Activated B cell treated with CpG ODN at 0.5 μM for 24 hours (primary cell): ENCODE measurements at regions not wholly inside any gene's neighbourhood (a gene's known extent, or its start where the extent isn't known, plus 50 kb on each side); places are given as distances from the start of the nearest gene placed in this dataset.

Experiments
- ATAC-seq: fragments of 200-7000 bp; cut with Tn5 transposase; one replicate; pipeline ENCODE4 v1.10.0; 2021; ENCODE audit warnings: low read depth, mild to moderate bottlenecking, moderate library complexity
- CTCF ChIA-PET: fragments of 350-600 bp; sonication (Branson Sonifier 250); formaldehyde crosslinking; loops from one replicate; lab custom pipeline; 2021; ENCODE audit warnings: antibody characterized with exemption; lab: Charles Lee
- POLR2A ChIA-PET: fragments of 350-600 bp; sonication (Branson Sonifier 250); formaldehyde crosslinking; loops from one replicate; lab custom pipeline; 2021; ENCODE audit warnings: antibody characterized with exemption; lab: Charles Lee
- DNase-seq: peaks from one replicate; pipeline ENCODE4 v3.0.0; 2022
- H3K27ac Mint-ChIP-seq: one replicate; pipeline ENCODE4 v1.8.0; 2020; ENCODE audit warnings: mixed read lengths
- H3K27me3 Mint-ChIP-seq: one replicate; pipeline ENCODE4 v1.8.0; 2021; ENCODE audit warnings: mixed read lengths
- H3K36me3 Mint-ChIP-seq: one replicate; pipeline ENCODE4 v1.8.0; 2021; ENCODE audit warnings: low read depth, mixed read lengths
- H3K4me1 Mint-ChIP-seq: one replicate; pipeline ENCODE4 v1.8.0; 2021; ENCODE audit warnings: mixed read lengths
- H3K4me3 Mint-ChIP-seq: one replicate; pipeline ENCODE4 v1.8.0; 2020; ENCODE audit warnings: mild to moderate bottlenecking, mixed read lengths
- H3K9me3 Mint-ChIP-seq: one replicate; pipeline ENCODE4 v1.8.0; 2020; ENCODE audit warnings: mixed read lengths
- CTCF ChIP-seq: fragments of 200-600 bp; IDR thresholded peaks from one replicate; pipeline ENCODE4 v1.8.0; 2022; ENCODE audit warnings: antibody characterized with exemption, mild to moderate bottlenecking
- intact Hi-C: fragments of 100-400 bp; cut with micrococcal nuclease; formaldehyde crosslinking; loops from one replicate; pipeline ENCODE4 v1.15.1; 2024

DNA sequence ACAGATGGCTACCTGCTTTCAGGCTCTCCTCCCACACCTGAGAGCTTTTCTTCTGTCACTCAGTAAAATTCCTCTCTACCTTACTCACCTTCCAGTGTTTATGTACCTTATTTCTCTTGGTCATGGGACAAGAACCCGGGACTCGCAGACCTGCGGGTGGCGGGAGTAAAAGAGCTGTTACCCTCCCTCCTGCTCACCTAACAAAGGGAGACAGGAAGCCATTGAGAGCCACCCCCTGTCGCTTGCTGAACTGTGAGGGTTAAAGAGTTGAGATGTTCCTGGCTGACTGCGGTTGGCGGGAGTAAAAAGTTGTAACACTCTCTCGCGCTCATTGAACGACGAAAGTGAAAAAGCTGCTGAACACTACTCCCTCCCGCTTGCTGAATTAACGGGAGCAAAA lies 1935.1 kb upstream of the FLRT2 start:
- no peak for DNase-seq
- Mint-ChIP-seq H3K27me3 (no peaks in the 10 kb centered on the region), H3K4me3 (no peak overlapping the region), H3K36me3 (no peaks in the 10 kb centered on the region), H3K27ac (no peak overlapping the region), H3K9me3 (peaks cover 7% of the 10 kb centered on the region), H3K4me1 (no peaks in the 10 kb centered on the region)
- no peak for TF ChIP-seq CTCF
- POLR2A ChIA-PET = no interaction called here
- ATAC-seq = no peak
- CTCF ChIA-PET = no interaction called here
- intact Hi-C loops = no loop called here

GRCh38 chr14:83607682-83608081 lies 1922.3 kb upstream of the FLRT2 start:
- no peaks in the 10 kb centered on the region for H3K27me3 Mint-ChIP-seq
- POLR2A ChIA-PET = no interaction called here
- no peak overlapping the region for H3K27ac Mint-ChIP-seq

DNA sequence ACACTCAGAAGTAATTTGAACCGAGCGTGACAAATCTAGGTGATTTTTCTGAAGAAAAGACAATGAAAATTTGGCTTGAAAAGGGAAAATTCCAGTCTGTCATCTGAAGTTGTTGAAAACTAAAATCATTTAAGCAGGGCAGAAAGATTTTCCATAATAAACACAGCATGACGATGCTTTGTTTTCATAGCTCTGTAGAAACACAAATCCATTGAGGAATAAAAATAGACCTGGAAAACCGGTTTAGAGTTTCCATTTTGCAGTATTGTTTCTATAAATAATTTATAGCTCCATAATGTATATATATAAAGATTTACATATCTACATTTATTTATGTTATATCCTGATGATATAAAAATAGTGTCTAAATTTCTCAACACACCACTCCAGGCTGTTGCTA lies 1918.5 kb upstream of the FLRT2 start:
- ChIA-PET POLR2A (no interaction called here), CTCF (no interaction called here)
- ATAC-seq = no peak
- intact Hi-C loops = no loop called here
- TF ChIP-seq CTCF = no peak
- Mint-ChIP-seq H3K9me3 (peaks cover 9% of the 10 kb centered on the region), H3K27me3 (no peaks in the 10 kb centered on the region), H3K36me3 (no peaks in the 10 kb centered on the region), H3K27ac (no peak overlapping the region), H3K4me3 (no peak overlapping the region), H3K4me1 (no peaks in the 10 kb centered on the region)
- no peak for DNase-seq

More at GRCh38 chr14:83607682-83608081, 1922.3 kb upstream of the FLRT2 start:
- H3K4me3 Mint-ChIP-seq = no peak overlapping the region
- DNase-seq (no peak), ATAC-seq (no peak)
- H3K36me3 Mint-ChIP-seq = no peaks in the 10 kb centered on the region
- TF ChIP-seq CTCF = no peak
- CTCF ChIA-PET = no interaction called here
- peaks cover 9% of the 10 kb centered on the region for H3K9me3 Mint-ChIP-seq
- no peaks in the 10 kb centered on the region for H3K4me1 Mint-ChIP-seq
- intact Hi-C loops = no loop called here

GRCh38 chr14:83611906-83612390 lies 1918.0 kb upstream of the FLRT2 start:
- ChIA-PET POLR2A (no interaction called here), CTCF (no interaction called here)

GRCh38 chr14:83614956-83615355 lies 1915.0 kb upstream of the FLRT2 start:
- H3K27ac Mint-ChIP-seq = no peak overlapping the region
- ChIA-PET POLR2A (no interaction called here), CTCF (no interaction called here)
- H3K4me3 Mint-ChIP-seq = no peak overlapping the region
- DNase-seq (no peak), ATAC-seq (no peak)
- H3K27me3 Mint-ChIP-seq = no peaks in the 10 kb centered on the region
- peaks cover 9% of the 10 kb centered on the region for H3K9me3 Mint-ChIP-seq
- intact Hi-C loops = no loop called here
- H3K36me3 Mint-ChIP-seq = no peaks in the 10 kb centered on the region
- TF ChIP-seq CTCF = no peak
- H3K4me1 Mint-ChIP-seq = no peaks in the 10 kb centered on the region

More at GRCh38 chr14:83611906-83612390, 1918.0 kb upstream of the FLRT2 start:
- H3K27ac Mint-ChIP-seq = no peak overlapping the region
- H3K27me3 Mint-ChIP-seq = no peaks in the 10 kb centered on the region
- no peaks in the 10 kb centered on the region for H3K36me3 Mint-ChIP-seq
- intact Hi-C loops = no loop called here
- H3K4me1 Mint-ChIP-seq = no peaks in the 10 kb centered on the region
- ATAC-seq (no peak), DNase-seq (no peak)
- TF ChIP-seq CTCF = no peak
- H3K4me3 Mint-ChIP-seq = no peak overlapping the region
- peaks cover 9% of the 10 kb centered on the region for H3K9me3 Mint-ChIP-seq
